ENCODE measurements at regions not wholly inside any gene's neighbourhood (a gene's known extent, or its start where the extent isn't known, plus 50 kb on each side); places are given as distances from the start of the nearest gene placed in this dataset.

DNA sequence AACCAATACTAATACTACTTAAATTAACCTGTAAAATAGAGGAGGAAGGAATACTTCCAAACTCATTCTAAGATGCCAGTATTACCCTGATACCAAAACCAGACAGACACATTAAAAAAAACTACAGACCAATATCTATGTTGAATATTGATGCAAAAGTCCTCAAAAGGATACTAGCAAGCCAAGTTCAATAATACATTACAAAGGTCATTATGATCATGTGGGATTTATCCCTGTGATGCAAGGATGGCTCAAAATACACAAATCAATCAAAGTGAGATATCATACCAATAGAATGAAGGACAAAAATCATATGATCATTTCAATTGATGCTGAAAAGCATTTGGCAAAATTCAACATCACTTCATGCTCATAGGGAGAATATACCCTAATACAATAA lies 97.2 kb upstream of the ATXN7L3B start:
- intact Hi-C loops (cut with DNase I), result no loop called here
- DNase-seq, result no peak

DNA sequence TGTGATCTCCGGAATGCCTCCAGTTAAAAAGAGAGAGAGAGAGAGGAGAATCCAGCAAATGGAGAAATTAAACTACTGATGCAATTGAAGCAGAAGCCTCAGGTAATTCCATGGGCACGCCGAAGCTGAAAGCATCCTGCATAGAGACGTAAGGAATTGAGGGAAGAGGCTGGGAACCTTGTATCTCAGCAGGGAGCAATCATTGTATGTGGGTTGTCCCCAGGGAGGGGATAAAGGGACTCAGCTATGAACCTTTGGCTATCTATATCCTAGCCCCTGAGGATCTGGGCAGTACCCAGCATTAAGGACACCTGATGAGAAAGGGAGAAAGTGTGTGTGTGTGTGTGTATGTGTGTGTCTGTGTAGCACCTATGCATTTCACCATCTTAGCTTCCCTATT lies 95.8 kb upstream of the ATXN7L3B start:
- intact Hi-C loops (cut with DNase I), result no loop called here

DNA sequence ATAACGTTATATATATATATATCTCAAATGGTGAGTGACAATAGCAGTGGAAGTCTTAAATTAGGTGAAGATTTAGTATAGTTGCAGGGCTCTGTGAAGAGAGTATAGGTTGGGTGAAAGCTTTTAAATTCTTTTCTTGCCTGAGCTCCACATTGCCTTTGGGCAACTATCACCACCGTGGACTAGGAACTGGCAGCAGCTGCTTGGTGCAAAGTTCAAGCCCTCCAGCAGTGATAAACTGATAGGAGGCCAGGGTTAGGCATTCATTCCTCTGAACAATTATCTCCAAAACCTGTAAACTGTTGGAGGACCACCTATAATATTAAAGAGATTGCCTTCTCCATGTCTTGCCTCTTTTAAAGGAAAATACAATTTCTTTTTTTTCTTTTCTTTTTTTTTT lies 91.2 kb upstream of the ATXN7L3B start:
- intact Hi-C loops (cut with DNase I), result no loop called here
- no peak for DNase-seq

More for the DNA sequence above, 95.8 kb upstream of the ATXN7L3B start:
- DNase-seq, result no peak

DNA sequence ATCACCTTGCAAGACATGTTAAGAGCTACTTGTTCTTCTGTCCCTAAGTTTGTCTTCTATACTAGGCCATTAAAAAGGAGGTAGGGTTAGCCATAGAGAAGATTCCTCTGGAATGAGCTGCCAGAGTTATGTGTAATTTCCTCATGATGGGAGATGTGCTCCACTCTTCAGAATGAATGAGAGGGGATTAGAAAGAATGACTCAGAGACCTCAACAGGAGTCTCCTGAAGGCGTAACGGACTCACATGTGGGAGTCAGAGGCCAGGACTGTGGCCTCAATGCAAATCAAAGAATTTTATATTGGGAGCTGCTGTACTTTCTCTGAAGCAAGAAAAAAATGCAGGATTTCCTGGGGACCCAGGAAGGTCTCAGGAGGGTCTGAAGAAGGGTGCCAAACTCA lies 87.8 kb upstream of the ATXN7L3B start:
- intact Hi-C loops (cut with DNase I), result no loop called here

DNA sequence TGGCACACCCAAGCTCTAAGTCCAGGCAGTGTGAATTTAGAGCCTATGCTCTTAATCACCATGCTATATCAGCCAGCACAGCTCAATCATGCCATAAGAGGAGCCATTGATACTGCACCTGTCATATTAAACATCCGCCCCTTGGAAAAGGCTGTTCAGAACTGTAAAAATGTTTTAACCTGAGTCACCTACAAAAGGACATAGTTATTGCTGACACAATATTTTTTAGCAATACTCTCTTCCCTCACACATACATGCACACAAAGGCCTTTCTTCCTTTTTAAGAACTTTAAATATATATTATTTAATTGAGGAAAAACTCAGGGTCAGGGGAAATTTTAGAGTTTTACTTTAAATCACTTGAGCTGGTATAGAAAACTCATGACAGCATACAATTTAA lies 83.5 kb upstream of the ATXN7L3B start:
- intact Hi-C loops (cut with DNase I), result no loop called here
- DNase-seq, result no peak

More for the DNA sequence above, 87.8 kb upstream of the ATXN7L3B start:
- no peak for DNase-seq

DNA sequence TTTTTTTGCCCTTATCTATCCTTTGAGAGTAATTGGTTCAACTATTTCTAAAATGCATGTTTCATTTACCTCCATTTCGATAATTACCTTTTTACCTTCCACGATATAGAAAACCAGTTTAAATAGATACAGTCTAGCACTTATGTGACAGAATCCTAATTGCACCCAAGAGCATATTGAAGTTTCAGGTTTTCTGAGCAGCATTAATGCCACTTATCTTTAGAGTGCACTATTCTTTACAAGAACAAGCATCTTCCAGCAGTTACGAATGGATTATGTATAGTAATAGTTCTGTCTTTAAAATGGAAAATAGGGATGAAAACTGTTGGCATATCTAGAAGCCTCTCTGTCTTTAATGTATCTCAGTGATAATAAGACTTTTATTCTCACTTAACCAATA lies 82.2 kb upstream of the ATXN7L3B start:
- DNase-seq, result no peak
- intact Hi-C loops (cut with DNase I), result no loop called here

DNA sequence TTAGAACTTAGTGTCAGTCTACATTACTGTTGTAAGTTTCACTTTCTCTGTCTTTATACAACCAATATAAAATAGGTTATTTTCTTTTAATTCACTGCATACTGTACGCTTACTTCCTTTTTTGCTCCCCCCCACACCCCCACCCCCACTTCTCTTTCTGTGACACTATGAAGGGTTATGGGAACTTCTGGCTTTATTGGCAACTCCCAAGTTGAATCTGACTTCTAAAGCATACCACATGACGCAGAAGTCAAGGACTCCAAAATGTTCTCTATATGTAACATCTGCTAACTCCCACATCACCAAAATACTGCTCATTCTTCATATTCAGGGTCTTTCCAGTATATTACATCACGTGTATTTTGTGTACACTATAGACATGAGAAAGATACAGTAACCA lies 81.2 kb upstream of the ATXN7L3B start:
- intact Hi-C loops (cut with DNase I), result no loop called here

DNA sequence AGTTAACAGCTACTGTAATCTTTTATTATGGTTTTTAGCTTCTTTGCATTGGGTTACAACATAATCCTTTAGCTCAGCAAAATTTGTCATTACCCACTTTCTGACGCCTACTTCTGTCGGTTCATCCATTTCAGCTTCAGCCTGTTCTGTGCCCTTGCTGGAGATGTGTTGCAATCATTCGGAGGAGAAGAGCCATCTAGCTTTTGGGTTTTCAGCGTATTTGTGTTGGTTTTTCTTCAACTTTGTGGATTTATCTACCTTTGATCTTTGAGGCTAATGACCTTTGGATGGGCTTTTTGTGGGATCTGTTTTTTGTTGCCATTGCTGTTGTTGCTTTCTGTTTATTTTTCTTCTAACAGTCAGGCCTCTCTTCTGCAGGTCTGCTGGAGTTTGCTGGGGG lies 69.2 kb upstream of the ATXN7L3B start:
- intact Hi-C loops (cut with DNase I), result no loop called here

More for the DNA sequence above, 81.2 kb upstream of the ATXN7L3B start:
- DNase-seq, result no peak

DNA sequence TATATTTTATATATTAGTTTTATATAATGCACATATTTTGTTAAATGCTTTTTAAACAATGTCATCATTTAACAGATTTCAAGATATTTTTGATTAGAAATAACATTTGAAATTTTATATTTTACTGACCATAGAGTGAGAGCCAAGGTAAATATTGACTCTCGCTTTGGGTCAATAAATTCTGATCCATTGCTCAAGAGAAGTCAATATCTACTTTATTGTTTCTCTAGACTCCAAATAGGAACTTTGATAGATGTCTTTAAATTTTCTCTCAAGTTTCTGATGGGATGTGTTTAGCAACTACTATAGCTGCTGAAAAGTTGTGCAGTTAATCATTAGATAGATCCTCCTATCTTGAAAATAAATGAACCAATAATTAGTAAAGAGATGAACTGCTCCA lies 61.4 kb upstream of the ATXN7L3B start:
- DNase-seq, result no peak
- intact Hi-C loops (cut with DNase I), result no loop called here

More for the DNA sequence above, 69.2 kb upstream of the ATXN7L3B start:
- no peak for DNase-seq

DNA sequence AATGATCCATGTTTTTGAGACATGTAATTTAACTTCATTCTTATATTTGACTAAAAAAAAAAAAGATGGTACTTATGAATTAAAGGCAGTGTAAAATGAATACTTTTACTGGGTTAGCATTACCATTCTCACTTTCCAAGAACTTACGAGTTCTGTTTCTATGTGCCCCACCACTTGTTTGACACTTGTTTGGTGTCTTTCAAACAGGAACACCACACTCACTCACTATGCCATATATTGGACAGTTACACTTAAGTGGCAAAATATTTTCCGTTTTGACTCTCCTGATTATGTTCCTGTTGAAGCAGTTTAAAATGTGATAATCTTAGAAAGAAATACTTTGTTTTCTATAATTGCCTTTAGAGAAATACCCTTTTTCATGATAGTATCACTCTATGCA lies 56.6 kb upstream of the ATXN7L3B start:
- no peak for DNase-seq
- intact Hi-C loops (cut with DNase I), result no loop called here

DNA sequence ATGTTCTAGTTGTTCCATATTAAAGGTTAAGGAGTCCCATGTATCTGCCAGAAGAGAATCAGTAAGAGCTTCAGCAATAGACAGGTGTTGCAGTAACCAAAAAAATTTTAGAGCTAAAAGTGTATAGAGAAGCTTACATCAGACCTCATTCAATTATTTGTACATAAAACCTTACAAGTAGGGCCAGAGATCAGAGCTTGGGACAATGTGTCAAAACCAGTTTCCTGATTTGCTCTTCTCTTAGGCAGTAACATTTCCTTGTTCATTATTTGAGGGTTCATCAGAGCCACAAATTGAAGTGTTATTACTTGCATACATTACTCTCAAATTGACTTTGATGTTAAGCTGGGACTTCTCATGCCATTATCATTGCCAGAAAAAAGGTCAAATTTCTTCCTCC lies 55.5 kb upstream of the ATXN7L3B start:
- no peak for DNase-seq
- intact Hi-C loops (cut with DNase I), result no loop called here

DNA sequence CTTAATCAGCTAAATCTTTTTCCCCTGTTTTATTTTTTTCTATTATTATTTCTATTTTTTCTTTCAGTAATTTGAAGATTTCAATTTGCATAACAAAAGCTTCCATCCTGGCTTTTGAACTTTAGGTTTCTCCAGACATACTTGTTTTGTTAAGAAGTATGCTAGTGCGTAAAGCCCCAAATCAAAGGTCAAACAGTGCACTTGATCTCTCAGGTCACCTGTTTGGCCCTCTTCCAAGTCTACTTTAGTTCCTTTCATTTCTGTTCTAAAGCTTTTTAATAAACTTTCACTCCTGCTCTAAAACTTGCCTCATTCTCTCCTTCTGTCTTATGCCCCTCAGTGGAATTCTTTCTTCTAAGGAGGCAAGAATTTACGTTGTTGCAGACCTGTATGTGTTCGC lies 54.6 kb upstream of the ATXN7L3B start:
- intact Hi-C loops (cut with DNase I), result no loop called here
- no peak for DNase-seq
